NCI-H774 (cell line): ENCODE measurements at regions not wholly inside any gene's neighbourhood (a gene's known extent, or its start where the extent isn't known, plus 50 kb on each side); places are given as distances from the start of the nearest gene placed in this dataset.

Source experiments
- DNase-seq: peaks from one replicate; lab custom pipeline; 2025; lab: John Stamatoyannopoulos, UW

GRCh38 chr14:27958757-27959156 lies 807.8 kb upstream of the FOXG1 start:
- DNase-seq, result no peak

GRCh38 chr14:27995691-27996090 lies 770.9 kb upstream of the FOXG1 start:
- peak; percentile 91 for DNase-seq

- no peak for DNase-seq
Observed at GRCh38 chr14:28001002-28001401, 765.6 kb upstream of the FOXG1 start.

GRCh38 chr14:28012629-28013415 lies 753.8 kb upstream of the FOXG1 start:
- no peak for DNase-seq

GRCh38 chr14:28020112-28020511 lies 746.5 kb upstream of the FOXG1 start:
- no peak for DNase-seq

GRCh38 chr14:28023853-28024252 lies 742.7 kb upstream of the FOXG1 start:
- DNase-seq, result no peak

- DNase-seq, result no peak
Observed at GRCh38 chr14:28052251-28052650, 714.3 kb upstream of the FOXG1 start.

- no peak for DNase-seq
Observed at GRCh38 chr14:28055008-28055407, 711.6 kb upstream of the FOXG1 start.

GRCh38 chr14:28057359-28058296 lies 709.0 kb upstream of the FOXG1 start:
- peak; percentile 36 for DNase-seq

- no peak for DNase-seq
Observed at GRCh38 chr14:28059254-28059653, 707.3 kb upstream of the FOXG1 start.

GRCh38 chr14:28061006-28061405 lies 705.6 kb upstream of the FOXG1 start:
- DNase-seq, result no peak

- DNase-seq, result no peak
Observed at GRCh38 chr14:28077021-28077420, 689.6 kb upstream of the FOXG1 start.

GRCh38 chr14:28083389-28083788 lies 683.2 kb upstream of the FOXG1 start:
- no peak for DNase-seq

GRCh38 chr14:28088125-28088524 lies 678.5 kb upstream of the FOXG1 start:
- DNase-seq, result no peak

GRCh38 chr14:28097585-28097984 lies 669.0 kb upstream of the FOXG1 start:
- no peak for DNase-seq

GRCh38 chr14:28098856-28099255 lies 667.7 kb upstream of the FOXG1 start:
- DNase-seq, result no peak

- DNase-seq, result peak; percentile 44
Observed at GRCh38 chr14:28102001-28102400, 664.6 kb upstream of the FOXG1 start.

- no peak for DNase-seq
Observed at GRCh38 chr14:28102814-28103213, 663.8 kb upstream of the FOXG1 start.

GRCh38 chr14:28113311-28113710 lies 653.3 kb upstream of the FOXG1 start:
- DNase-seq, result no peak

- DNase-seq, result no peak
Observed at GRCh38 chr14:28116716-28117115, 649.9 kb upstream of the FOXG1 start.

GRCh38 chr14:28119849-28120248 lies 646.7 kb upstream of the FOXG1 start:
- DNase-seq, result no peak

- no peak for DNase-seq
Observed at GRCh38 chr14:28120391-28120790, 646.2 kb upstream of the FOXG1 start.
